GM19328 (cell line): ENCODE measurements at regions not wholly inside any gene's neighbourhood (a gene's known extent, or its start where the extent isn't known, plus 50 kb on each side); places are given as distances from the start of the nearest gene placed in this dataset.

Experiments
- ATAC-seq: cut with Tn5 transposase; IDR thresholded peaks from one replicate; pipeline ENCODE4 v1.9.1; 2021; ENCODE audit warnings: mild to moderate bottlenecking, moderate library complexity; ENCODE audit not compliant: unreplicated experiment

DNA sequence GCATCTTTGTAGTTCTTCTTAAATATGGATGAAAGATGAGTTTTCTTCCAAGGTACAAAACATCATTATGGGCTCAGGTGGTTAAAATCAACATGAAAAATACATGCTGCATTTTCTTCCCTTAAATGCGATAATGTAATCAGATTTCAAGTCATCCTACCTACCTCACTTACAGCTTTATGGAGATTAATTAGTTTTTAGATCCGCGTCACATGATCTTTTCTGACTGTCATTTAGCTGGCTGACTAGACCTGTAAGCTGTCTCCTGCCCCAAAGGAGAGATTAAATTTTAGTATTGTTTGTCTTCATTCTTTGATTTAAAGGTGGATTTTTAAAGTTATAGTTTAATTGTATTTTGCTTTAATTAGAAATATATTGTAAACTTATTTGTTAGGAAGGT, 678.0 kb upstream of the ZEB2 start:
- ATAC-seq: no peak

DNA sequence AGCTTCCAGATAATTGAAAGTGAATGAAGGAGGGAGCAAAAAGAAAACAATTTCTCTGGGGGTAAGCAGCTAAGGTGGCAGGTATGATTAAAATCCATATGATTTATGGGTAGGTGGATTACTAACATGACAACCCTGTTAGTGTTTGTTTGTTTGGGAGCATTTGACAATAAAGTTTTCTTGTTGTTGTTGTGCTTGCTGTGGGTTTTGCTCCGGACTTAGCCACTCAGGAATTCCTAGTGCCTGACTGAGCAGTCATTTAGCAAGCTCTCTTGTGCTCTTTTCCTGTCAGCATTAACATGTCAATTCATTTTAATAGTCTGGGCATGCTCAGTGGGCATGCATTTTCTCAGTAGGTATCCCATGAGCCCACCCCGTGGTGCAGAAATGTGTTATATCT, 674.8 kb upstream of the ZEB2 start:
- no peak for ATAC-seq

- ATAC-seq: no peak
Observed at GRCh38 chr2:145190031-145190703, 670.2 kb upstream of the ZEB2 start.

- no peak for ATAC-seq
Observed at GRCh38 chr2:145186303-145186702, 666.4 kb upstream of the ZEB2 start.

- no peak for ATAC-seq
Observed at GRCh38 chr2:145185696-145186095, 665.8 kb upstream of the ZEB2 start.

DNA sequence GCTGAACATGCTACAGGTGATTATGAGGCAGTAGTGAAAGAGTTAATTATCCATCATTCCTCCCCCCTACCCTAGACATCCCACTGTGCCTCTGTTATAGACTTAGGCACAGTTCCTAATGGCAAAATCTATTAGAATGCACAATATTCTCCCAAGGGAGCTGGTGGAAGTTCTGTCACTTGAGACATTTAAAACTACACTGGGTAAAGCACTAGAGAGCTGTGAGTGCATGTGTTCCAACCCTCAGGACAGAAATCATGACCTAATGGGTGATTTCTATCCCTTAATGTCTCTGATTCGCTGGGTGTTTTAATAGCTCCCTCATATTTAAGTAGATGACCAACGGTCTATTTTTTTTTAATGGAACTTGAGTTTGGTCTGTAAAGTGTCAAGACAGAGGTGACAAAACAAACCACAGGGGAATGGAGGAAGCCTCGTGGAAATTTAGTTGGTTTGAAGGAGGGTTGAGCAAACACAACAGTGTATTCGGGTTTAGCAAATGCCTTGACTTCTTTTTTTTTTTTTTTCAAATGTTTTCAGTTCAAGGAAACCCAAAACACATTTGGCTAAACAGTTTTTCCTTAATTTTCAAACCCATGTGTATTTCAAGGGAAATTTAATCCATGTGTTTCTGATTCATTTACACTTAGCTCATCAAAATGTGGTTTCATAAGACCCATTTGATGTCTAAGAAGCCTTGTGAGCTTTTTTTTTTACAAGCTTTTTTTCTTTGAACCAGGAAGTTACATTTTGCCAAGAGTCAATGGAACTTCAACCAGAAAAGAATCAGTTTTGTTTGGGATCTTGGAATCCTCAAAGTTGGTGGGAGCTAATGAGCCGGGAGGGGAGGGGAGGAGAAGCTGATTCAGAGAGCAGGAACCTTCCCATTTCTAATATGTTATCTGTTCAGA, 665.1 kb upstream of the ZEB2 start:
- ATAC-seq: no peak

- no peak for ATAC-seq
Observed at GRCh38 chr2:145169285-145169684, 649.4 kb upstream of the ZEB2 start.

DNA sequence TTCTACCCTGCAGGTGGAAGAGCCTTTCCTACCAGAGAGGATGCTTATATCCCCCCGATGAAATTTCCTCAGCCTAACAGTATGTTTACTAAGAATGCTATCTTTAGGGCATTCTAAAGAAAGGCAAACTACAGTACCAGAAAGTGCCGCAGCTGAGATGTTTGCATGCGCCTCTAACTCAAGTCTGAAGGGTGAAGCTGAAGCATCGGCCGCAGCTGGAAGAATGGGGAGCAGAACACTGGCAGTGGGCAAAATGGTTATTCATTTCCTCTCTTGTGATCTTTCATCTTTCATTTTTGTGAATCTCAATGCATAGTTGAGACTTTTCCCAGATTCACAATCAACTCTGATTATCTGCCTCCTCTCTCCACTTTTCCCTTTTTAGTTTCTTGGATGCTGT, 648.2 kb upstream of the ZEB2 start:
- no peak for ATAC-seq

GRCh38 chr2:145166731-145167302, 646.9 kb upstream of the ZEB2 start:
- no peak for ATAC-seq

GRCh38 chr2:145161656-145162055, 641.7 kb upstream of the ZEB2 start:
- no peak for ATAC-seq

- ATAC-seq: no peak
Observed at GRCh38 chr2:145160855-145161254, 640.9 kb upstream of the ZEB2 start.

- no peak for ATAC-seq
Observed at GRCh38 chr2:145159676-145160075, 639.8 kb upstream of the ZEB2 start.

GRCh38 chr2:145157741-145158591, 638.0 kb upstream of the ZEB2 start:
- ATAC-seq: no peak

DNA sequence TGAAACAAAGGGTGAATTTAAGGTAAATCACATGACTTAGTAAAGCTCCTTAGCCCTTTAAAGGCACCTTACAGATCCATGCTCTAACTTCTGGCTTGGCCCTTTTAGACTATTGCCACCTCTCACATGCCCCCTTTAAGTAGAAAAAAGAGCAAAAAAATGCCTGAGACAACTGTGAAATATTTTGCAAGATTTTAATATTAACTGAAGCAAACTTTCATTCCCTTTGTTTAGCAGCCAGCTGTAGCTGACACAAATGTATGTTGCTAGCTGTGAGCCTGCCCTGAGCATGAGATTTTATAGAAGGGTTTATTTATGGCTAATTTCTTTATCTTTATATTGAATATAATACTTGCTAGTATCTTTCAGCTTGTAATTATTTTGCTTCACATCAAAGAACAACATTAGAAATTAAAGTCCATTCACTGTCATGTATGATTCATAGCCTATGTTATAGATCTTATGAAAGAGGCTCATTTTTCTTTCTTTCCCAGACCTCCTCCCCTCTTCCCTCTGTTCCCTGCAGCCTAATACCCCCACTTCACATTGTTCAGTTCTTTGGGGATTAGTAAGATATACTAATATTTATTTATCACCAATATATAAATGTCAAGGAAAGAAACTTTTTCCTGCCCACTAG, 637.2 kb upstream of the ZEB2 start:
- no peak for ATAC-seq

DNA sequence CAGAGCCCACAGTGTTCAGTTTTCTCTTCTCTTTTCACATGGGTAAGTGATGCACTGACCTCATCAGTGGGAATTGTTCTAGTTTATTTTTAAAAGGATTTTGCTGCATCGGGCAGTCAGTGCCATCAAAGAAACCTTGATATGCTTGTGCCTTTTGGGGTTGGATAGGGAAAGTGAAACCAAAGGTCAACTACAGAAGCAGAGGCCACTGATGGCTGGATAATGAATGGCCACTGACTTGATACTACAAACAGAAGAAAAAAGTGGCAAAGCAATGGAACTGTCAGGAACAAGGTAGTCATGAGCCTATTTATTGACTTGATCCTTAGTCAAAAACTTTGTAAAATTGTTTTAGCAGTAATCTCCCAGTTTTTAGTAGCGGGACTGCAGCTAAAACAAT, 636.3 kb upstream of the ZEB2 start:
- ATAC-seq: no peak

DNA sequence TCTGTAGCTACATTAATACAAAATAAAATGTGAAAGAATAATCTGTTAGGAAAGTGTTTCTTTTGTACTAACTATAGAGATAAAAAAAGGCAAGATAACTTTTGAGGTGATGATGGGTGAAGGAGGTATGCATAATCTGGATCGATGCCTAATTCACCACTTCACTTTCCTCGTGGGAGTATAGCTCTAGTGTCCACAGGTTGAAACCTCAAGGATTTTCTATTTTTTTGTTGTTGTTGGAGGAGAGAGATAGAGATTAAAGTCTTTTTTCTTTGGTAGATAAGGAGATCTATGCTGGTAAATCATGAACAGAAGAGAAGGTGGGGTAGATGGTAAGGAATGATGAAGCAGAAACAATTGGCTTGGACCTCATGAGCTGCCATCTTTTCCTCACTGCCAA, 635.3 kb upstream of the ZEB2 start:
- no peak for ATAC-seq

DNA sequence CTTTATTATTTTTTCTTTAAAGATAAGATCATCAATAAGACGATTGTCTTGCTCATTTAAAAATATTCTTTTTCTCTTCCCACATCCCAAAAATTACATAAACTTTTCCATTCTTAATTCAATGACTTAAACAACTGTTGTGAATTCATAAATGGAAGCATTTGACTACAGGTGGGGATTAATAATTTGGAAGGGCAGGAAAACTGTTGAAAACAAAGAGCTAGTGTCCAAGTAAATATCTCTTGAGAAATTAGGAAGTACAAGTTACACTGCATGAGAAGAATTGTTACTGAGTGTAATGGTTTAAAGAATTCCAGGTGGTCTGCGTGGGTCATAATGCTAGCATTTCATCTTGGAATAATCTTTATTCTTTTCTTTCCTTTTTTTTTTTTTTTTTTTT, 634.8 kb upstream of the ZEB2 start:
- ATAC-seq: no peak

GRCh38 chr2:145146691-145147090, 626.8 kb upstream of the ZEB2 start:
- ATAC-seq: no peak

GRCh38 chr2:145144131-145144728, 624.3 kb upstream of the ZEB2 start:
- ATAC-seq: no peak

GRCh38 chr2:145141981-145142380, 622.1 kb upstream of the ZEB2 start:
- no peak for ATAC-seq
